ENCODE measurements at regions not wholly inside any gene's neighbourhood (a gene's known extent, or its start where the extent isn't known, plus 50 kb on each side); places are given as distances from the start of the nearest gene placed in this dataset.

- TF ChIP-seq, protein P1, sequence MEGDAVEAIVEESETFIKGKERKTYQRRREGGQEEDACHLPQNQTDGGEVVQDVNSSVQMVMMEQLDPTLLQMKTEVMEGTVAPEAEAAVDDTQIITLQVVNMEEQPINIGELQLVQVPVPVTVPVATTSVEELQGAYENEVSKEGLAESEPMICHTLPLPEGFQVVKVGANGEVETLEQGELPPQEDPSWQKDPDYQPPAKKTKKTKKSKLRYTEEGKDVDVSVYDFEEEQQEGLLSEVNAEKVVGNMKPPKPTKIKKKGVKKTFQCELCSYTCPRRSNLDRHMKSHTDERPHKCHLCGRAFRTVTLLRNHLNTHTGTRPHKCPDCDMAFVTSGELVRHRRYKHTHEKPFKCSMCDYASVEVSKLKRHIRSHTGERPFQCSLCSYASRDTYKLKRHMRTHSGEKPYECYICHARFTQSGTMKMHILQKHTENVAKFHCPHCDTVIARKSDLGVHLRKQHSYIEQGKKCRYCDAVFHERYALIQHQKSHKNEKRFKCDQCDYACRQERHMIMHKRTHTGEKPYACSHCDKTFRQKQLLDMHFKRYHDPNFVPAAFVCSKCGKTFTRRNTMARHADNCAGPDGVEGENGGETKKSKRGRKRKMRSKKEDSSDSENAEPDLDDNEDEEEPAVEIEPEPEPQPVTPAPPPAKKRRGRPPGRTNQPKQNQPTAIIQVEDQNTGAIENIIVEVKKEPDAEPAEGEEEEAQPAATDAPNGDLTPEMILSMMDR (IDR thresholded peaks at IDR 0.05) = no peak
- no peak for TF ChIP-seq EZH2 (IDR thresholded peaks at IDR 0.05; ENCODE audit: borderline replicate concordance, insufficient read depth, low read depth, low read length, poor library complexity, severe bottlenecking)
These were observed 798.5 kb downstream of the SATB2 start for GRCh38 chr2:198659096-198659870.
